Renal cortical epithelial cell (primary cell): ENCODE measurements at regions not wholly inside any gene's neighbourhood (a gene's known extent, or its start where the extent isn't known, plus 50 kb on each side); places are given as distances from the start of the nearest gene placed in this dataset.

Experiments used
- DNase-seq: peaks from one replicate; pipeline ENCODE4 v3.0.0-alpha.2; 2011; ENCODE audit warnings: low read depth

DNA sequence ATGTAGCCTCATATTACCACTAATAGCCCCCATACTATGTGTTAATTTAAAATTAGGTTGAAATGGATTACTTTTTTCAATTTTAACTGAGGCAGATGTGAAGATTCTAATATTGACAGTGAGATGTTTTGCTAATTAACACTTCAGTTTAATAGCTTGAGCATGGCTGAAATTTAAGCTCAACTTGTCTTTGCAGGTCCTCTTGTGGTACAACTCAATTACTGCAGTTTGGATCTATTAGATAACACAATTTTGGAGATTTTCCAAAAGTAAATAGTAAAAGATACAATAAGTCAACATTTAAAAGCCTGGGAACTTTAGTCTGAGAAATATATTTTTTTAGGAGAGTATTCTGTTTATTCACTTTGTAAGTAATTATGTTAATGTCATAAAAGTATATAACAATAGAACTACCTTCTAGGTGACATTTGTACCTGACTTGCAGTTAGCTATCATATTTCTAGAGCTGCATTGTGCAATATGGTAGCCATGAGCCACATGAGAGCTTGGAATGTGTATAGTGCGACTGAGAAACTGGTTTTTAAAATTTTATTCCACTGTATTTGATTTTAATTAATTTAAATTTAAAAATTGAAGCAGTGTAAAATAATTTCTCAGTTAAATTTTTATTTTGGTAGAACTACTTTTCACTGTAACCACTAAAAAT is 73.1 kb upstream of the FMR1 start:
- DNase-seq, result peak; percentile 28

DNA sequence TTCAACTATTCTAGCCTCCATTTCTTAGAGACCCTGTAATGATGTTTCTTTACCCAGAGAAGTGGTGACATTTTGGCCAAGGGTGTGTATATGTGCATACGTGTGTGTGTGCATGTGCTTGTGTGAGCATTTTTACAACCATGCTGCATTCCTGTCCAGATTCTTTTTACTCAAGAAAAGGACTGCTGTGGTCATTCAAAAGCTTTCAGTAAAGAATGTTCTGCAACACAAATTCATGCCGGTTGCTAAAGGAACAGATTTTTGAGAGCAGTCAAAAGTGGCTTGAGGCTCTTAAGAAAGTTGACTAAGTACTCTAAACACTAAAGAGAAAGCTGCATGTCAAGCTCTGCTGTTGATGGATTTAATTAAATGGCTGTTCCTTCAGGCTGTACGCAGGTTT is 65.0 kb upstream of the FMR1 start:
- peak; percentile 29 for DNase-seq

- no peak for DNase-seq
Measured at GRCh38 chrX:147847999-147848398, 63.7 kb upstream of the FMR1 start.

DNA sequence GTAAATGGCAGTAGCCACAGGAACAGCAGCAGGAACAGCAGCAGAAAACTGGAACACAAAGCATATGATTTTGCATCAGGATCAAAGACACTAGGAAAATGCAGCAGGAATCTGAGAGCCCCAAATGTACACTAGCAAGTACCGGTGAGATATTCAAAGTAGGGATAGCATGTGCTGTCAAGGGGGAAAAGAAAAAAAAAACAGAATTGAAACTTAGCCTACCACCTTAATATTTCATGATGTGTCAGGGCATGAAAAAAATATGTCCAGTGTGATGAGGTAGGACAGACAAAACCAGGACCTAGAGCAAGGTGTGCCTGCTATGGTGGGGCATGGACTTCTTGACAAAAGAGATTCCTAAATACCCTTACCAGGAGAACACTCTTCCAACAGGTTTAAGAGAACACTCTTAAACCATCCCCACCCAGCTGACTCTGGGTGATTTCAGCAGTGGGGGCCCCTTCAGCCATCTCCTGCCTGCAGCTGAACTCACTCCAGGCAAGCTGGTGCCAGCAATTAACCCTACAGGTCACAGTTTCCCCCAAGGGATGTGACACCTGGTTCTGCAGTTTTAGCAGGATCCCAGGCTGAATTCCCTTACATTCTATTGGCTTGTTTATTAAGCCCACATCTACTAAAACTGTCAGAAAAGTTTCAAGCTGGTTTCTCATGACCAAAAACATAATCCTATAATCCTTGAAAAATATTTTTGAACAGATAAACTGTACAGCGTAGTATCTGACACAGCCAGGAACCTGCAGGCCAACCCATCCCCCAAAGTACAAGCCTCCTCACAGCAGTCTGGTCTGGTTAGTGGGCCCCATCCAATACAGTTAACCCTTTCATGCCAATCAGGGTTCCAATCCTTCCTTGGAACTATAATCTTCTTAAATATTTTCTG is 62.9 kb upstream of the FMR1 start:
- no peak for DNase-seq

DNA sequence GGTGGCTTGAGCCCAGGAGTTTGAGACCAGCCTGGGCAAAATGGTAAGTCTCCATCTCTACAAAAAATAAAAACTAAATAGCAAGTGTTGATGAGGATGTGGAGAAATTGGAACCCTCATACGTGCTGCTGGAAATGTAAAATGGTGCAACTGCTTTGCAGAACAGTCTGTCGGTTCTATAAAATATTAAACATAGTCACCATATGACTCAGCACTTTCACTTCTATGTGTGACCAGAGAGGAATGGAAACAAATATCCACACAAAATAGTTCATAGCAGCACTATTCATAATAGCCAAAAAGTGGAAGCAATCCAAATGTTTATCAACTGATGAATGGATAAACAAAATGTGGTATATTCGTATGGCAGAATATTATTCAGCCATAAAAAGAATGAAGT is 60.8 kb upstream of the FMR1 start:
- no peak for DNase-seq

DNA sequence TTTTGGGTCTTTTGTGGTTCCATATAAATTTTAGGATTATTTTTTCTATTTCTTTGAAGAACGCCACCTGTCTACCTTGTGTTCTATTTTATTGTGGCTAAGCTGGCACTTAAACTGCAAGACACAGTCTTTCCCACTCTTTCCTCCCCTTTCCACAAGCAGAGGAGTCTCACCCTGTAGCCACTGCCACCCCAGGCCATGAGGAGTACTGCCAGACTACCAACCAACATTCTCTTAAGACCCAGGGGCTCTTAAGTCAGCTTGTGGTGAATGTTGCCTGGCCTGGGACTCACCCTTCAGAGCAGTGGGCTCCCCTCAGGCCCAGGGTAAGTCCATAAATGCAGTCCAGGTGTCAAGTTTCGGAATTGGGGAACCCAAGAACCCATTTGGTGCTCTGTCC is 58.0 kb upstream of the FMR1 start:
- DNase-seq, result no peak

- no peak for DNase-seq
Measured at GRCh38 chrX:147859666-147860065, 52.1 kb upstream of the FMR1 start.
